ENCODE measurements at regions not wholly inside any gene's neighbourhood (a gene's known extent, or its start where the extent isn't known, plus 50 kb on each side); places are given as distances from the start of the nearest gene placed in this dataset.

GRCh38 chr2:151063271-151063670, 198.4 kb downstream of the RBM43 start:
- Histone ChIP-seq H3K79me2 (ENCODE audit: control insufficient read depth, low read length) (no peaks in the 10 kb centered on the region), H3K36me3 (ENCODE audit: control insufficient read depth, low read length) (no peaks in the 10 kb centered on the region), H3K27ac (ENCODE audit: low read depth, low read length) (no peak overlapping the region), H3F3A (ENCODE audit: control insufficient read depth, insufficient read depth) (no peaks in the 10 kb centered on the region), H3K4me3 (ENCODE audit: low read length) (no peak overlapping the region), H3K9me3 (ENCODE audit: control insufficient read depth, insufficient read depth, low read length) (no peaks in the 10 kb centered on the region), H3K9me2 (replicated peaks; ENCODE audit: control insufficient read depth, low read length) (no peaks in the 10 kb centered on the region; the same call in 1 of the 2 replicates), H3K4me1 (ENCODE audit: control insufficient read depth, low read length) (no peaks in the 10 kb centered on the region), H3K4me2 (ENCODE audit: low read length) (no peak overlapping the region), H4K20me1 (ENCODE audit: control insufficient read depth, insufficient read depth, low read depth, low read length) (no peaks in the 10 kb centered on the region), H3K27me3 (ENCODE audit: control insufficient read depth, low read length) (no peaks in the 10 kb centered on the region)
- no peak for TF ChIP-seq EZH2phosphoT487 (IDR thresholded peaks at IDR 0.05; ENCODE audit: borderline replicate concordance, low read length)
- TF ChIP-seq, protein P1, sequence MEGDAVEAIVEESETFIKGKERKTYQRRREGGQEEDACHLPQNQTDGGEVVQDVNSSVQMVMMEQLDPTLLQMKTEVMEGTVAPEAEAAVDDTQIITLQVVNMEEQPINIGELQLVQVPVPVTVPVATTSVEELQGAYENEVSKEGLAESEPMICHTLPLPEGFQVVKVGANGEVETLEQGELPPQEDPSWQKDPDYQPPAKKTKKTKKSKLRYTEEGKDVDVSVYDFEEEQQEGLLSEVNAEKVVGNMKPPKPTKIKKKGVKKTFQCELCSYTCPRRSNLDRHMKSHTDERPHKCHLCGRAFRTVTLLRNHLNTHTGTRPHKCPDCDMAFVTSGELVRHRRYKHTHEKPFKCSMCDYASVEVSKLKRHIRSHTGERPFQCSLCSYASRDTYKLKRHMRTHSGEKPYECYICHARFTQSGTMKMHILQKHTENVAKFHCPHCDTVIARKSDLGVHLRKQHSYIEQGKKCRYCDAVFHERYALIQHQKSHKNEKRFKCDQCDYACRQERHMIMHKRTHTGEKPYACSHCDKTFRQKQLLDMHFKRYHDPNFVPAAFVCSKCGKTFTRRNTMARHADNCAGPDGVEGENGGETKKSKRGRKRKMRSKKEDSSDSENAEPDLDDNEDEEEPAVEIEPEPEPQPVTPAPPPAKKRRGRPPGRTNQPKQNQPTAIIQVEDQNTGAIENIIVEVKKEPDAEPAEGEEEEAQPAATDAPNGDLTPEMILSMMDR (IDR thresholded peaks at IDR 0.05; ENCODE audit: low read depth, low read length, poor library complexity, severe bottlenecking), result no peak

GRCh38 chr2:151060287-151060686, 201.4 kb downstream of the RBM43 start:
- TF ChIP-seq EZH2phosphoT487 (IDR thresholded peaks at IDR 0.05; ENCODE audit: borderline replicate concordance, low read length), result no peak
- TF ChIP-seq, protein P1 (IDR thresholded peaks at IDR 0.05; ENCODE audit: low read depth, low read length, poor library complexity, severe bottlenecking), result no peak
- Histone ChIP-seq H3K9me2 (replicated peaks; ENCODE audit: control insufficient read depth, low read length) (no peaks in the 10 kb centered on the region; the same call in 1 of the 2 replicates), H4K20me1 (ENCODE audit: control insufficient read depth, insufficient read depth, low read depth, low read length) (no peaks in the 10 kb centered on the region), H3K4me2 (ENCODE audit: low read length) (no peak overlapping the region), H3K4me3 (ENCODE audit: low read length) (no peak overlapping the region), H3K9me3 (ENCODE audit: control insufficient read depth, insufficient read depth, low read length) (no peaks in the 10 kb centered on the region), H3F3A (ENCODE audit: control insufficient read depth, insufficient read depth) (no peaks in the 10 kb centered on the region), H3K4me1 (ENCODE audit: control insufficient read depth, low read length) (no peaks in the 10 kb centered on the region), H3K27ac (ENCODE audit: low read depth, low read length) (no peak overlapping the region), H3K36me3 (ENCODE audit: control insufficient read depth, low read length) (no peaks in the 10 kb centered on the region), H3K79me2 (ENCODE audit: control insufficient read depth, low read length) (no peaks in the 10 kb centered on the region), H3K27me3 (ENCODE audit: control insufficient read depth, low read length) (no peaks in the 10 kb centered on the region)

- TF ChIP-seq, protein P1 (IDR thresholded peaks at IDR 0.05; ENCODE audit: low read depth, low read length, poor library complexity, severe bottlenecking), result no peak
- TF ChIP-seq EZH2phosphoT487 (IDR thresholded peaks at IDR 0.05; ENCODE audit: borderline replicate concordance, low read length), result no peak
These were observed 204.8 kb downstream of the RBM43 start for GRCh38 chr2:151056870-151057269.

More at GRCh38 chr2:151056870-151057269, 204.8 kb downstream of the RBM43 start:
- 0 out of 2 replicates have a peak, but pooled peaks cover 3% of the 10 kb centered on the region for H3K27me3 ChIP-seq (ENCODE audit: control insufficient read depth, low read length)
- H3K27ac ChIP-seq (ENCODE audit: low read depth, low read length), result no peak overlapping the region
- H3K4me3 ChIP-seq (ENCODE audit: low read length), result no peak overlapping the region
- no peaks in the 10 kb centered on the region for H3K9me3 ChIP-seq (ENCODE audit: control insufficient read depth, insufficient read depth, low read length)
- H3F3A ChIP-seq (ENCODE audit: control insufficient read depth, insufficient read depth), result no peaks in the 10 kb centered on the region
- H3K4me2 ChIP-seq (ENCODE audit: low read length), result no peak overlapping the region
- H3K4me1 ChIP-seq (ENCODE audit: control insufficient read depth, low read length), result no peaks in the 10 kb centered on the region
- H3K36me3 ChIP-seq (ENCODE audit: control insufficient read depth, low read length), result no peaks in the 10 kb centered on the region
- H3K79me2 ChIP-seq (ENCODE audit: control insufficient read depth, low read length), result no peaks in the 10 kb centered on the region
- no peaks in the 10 kb centered on the region for H4K20me1 ChIP-seq (ENCODE audit: control insufficient read depth, insufficient read depth, low read depth, low read length)
- no peaks in the 10 kb centered on the region; the same call in 1 of the 2 replicates for H3K9me2 ChIP-seq (replicated peaks; ENCODE audit: control insufficient read depth, low read length)

Measured in DOHH2 (cell line).